NCI-H187 treated with DMSO at 0.1 percent for 48 hours (cell line): ENCODE measurements at regions not wholly inside any gene's neighbourhood (a gene's known extent, or its start where the extent isn't known, plus 50 kb on each side); places are given as distances from the start of the nearest gene placed in this dataset.
"Not testable (repeated sequence)": the region's sequence is repeated elsewhere in the genome, so short reads cannot be mapped to it uniquely, and the experiment has no call there.

ENCODE experiments used
- DNase-seq: peaks from one replicate; lab custom pipeline; 2025; lab: John Stamatoyannopoulos, UW

DNA sequence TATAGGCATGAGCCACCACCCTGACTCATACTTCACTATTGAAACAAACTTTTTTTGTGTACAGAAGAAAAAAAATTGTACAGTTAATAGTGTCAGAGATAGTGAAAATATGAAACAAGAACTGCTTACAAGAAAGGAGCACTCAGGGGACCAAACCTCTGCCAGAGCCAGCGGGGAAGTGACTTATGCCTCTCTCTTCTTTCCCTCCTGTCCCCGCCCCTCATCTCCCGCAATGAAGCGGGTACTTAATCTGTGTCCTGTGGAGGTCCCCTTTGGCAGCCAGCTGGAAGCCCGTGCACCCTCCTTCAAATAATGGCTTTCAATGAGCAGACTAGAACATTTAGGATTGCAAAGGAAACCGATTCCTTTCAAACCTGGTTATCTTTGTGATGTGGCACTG is 51.5 kb downstream of the PPIAL4A start:
- DNase-seq = not testable (repeated sequence)

- not testable (repeated sequence) for DNase-seq
Observed at GRCh38 chr1:120941836-120942217, 52.3 kb downstream of the PPIAL4A start.

DNA sequence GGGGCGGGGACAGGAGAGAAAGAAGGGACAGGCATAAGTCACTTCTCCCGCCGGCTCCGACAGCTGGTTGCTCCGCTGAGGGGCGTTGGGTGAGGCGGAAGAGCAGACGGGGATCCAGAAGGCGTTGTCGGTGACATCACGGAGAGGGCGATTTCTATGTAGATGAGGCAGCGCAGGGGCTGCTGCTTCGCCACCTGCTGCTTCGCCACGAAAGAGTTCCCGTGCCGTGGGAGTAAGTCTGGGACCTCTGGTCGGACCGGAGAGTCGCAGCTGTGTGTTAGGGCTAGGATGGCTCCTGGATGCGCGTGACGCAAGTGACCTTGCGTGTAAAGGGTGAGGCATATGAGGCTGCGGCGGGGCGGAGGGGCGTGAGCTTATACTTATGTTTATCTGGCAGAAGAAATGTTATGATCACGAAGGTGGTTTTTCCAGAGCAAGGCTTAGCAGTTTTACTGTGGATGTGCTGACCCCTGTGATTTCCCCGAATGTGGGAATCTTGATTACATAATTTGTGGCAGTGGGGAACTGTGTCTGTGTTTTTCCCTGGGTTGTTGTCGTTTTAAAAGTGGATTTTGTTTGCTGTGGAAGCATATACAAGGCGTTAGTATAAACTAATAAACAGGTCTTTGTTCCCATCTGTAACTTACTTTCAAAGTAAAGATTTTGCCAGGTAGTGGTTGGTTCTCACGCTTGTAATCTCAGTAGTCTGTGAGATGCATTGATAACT is 52.8 kb downstream of the PPIAL4A start:
- peak; percentile 5 for DNase-seq

GRCh38 chr1:120942945-120943319 is 53.4 kb downstream of the PPIAL4A start:
- not testable (repeated sequence) for DNase-seq

GRCh38 chr1:120944691-120945090 is 55.1 kb downstream of the PPIAL4A start:
- DNase-seq = not testable (repeated sequence)

GRCh38 chr1:120945122-120945521 is 55.6 kb downstream of the PPIAL4A start:
- DNase-seq = not testable (repeated sequence)

DNA sequence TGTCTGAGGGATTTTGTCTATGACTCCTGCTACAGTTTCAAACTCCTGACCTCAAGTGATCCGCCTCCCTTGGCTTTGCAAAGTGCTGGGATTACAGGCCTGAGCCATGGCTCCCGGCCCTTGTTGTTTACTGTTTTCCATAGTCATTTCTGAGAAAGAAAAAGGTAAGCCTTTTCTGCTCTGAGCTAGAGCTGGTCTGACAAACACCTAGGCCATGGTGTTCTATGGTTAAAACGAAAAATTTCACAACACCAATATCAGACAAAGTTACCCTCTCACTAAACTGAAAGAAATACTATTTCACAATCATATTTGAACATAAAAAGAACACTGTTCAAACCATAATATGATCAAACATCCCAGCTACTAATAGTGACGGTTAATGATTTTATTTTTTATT is 57.5 kb downstream of the PPIAL4A start:
- DNase-seq = not testable (repeated sequence)

- DNase-seq = not testable (repeated sequence)
Observed at GRCh38 chr1:120949724-120950123, 60.2 kb downstream of the PPIAL4A start.

DNA sequence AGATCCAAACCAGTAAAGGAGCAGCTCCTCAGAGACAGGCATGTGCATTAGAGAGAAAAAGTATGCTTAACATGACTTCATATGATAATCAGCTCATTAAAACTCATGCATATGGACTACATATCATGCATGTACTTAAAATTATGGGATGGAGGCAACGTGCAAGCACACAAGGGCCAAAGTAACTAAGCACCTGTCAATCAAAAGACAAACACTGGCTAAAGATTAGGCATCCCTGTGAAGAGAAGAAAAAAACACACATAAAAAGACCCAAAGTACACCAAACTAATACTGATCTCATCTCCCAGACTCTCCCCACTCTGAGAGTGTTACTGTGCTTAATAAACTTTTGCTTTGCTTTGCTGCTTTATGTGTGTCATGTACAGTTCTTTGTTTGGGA is 61.1 kb downstream of the PPIAL4A start:
- DNase-seq = not testable (repeated sequence)

- not testable (repeated sequence) for DNase-seq
Observed at GRCh38 chr1:120951100-120951499, 61.5 kb downstream of the PPIAL4A start.

GRCh38 chr1:120952207-120952870 is 62.8 kb downstream of the PPIAL4A start:
- not testable (repeated sequence) for DNase-seq

DNA sequence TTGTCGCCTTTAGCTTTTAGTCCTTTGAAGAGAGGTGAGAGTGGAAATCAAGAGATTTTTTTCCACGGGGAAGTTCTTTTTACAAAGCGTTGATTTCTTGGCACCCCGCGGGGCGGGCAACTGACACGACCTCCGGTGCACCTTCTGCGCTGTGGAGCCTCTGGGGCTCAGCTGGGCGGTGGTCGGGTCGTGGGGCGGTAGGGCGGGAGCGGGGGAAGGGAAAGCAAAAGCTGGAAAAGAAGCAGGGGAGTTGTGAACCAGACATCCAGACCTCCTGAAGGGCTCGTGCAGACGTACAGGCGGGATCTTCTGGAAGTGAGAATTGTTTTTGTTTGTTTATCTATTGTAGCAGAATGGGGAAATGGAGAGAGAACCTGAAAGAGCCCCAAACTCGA is 63.3 kb downstream of the PPIAL4A start:
- DNase-seq = not testable (repeated sequence)

GRCh38 chr1:120954736-120955135 is 65.2 kb downstream of the PPIAL4A start:
- no peak for DNase-seq

GRCh38 chr1:120955961-120956360 is 66.4 kb downstream of the PPIAL4A start:
- not testable (repeated sequence) for DNase-seq

DNA sequence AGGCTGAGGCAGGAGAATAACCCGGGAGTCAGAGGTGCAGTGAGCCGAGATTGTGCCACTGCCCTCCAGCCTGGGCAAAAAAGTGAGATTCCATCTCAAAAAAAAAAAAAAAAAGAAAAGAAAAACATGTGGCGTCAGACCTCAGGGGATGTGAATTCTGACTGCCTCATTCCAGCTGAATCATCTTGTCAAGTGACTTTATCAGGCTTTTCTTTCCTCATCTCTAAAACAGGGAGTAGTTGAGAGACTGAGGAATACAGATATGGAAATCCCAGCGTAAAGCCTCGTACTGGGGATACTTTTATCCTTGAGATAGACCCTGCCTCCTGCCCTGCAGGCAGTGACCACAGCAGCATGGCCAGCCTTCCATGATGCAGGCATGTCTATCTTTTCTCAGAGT is 76.4 kb downstream of the PPIAL4A start:
- DNase-seq = not testable (repeated sequence)

GRCh38 chr1:120972863-120973262 is 83.3 kb downstream of the PPIAL4A start:
- DNase-seq = not testable (repeated sequence)

DNA sequence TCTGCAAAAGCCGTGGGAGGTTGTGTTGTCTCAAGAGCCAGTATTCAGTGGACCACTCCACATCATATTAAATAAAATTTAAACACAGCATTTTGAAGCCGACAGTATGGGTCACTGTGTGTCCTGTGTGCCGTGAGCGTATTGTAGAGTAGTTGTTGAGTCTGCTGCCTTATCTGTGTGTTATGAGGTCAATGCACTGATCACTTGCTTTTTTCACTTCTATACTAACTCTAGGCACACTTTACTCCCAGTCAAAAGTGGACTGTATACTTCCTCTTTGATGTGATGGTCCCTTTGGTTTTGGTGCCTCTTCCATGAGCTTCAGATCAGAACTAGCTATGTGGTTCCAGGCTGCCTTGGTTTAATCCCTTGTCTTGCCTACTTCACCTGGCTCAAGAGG is 84.3 kb downstream of the PPIAL4A start:
- not testable (repeated sequence) for DNase-seq

DNA sequence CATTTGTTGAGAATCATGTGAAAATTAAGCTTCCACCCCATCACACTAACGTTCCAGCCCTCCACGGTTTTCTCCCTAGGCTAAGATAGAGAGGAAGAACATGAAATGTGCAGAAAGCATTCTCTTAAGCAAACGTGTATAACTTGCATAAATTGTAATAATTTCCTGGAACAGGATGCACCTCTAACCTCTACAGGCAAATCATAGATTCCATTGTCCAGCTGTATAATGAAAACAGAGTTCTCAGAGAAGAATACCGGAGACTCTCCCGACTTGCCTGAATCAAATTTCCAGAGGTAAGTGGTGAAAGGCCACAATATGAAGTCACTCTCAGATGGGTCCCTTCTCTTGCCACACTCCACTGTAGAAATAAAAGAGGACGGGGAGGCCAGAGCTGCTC is 87.7 kb downstream of the PPIAL4A start:
- not testable (repeated sequence) for DNase-seq

DNA sequence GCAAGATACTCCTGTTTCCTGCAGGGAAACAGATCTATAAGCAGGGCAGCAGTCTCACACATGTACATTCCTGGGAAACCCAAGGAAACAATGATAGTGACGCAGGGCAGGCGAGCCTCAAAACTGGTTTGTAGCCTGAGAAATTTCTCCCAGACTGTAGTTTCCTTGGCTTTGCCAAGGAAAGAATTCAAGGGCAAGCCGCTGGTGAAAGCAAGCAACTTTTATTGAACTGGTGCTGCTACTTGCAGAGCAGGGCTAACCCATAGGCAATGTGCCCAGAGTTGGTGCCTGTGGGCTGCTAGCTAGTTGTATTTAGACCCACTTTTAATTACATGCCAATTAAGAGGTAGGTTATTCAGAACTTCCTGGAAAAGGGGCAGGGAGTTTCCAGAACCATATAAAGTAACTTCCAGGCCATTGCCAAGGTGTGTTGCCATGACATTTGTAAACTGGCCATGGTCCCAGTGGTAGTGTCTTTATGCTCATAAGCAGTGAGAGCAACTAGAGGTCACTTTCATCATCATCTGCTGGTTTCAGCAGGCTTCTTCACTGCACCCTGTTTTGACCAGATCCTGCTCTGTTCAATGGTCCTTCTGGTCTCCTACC is 92.0 kb downstream of the PPIAL4A start:
- DNase-seq = not testable (repeated sequence)

DNA sequence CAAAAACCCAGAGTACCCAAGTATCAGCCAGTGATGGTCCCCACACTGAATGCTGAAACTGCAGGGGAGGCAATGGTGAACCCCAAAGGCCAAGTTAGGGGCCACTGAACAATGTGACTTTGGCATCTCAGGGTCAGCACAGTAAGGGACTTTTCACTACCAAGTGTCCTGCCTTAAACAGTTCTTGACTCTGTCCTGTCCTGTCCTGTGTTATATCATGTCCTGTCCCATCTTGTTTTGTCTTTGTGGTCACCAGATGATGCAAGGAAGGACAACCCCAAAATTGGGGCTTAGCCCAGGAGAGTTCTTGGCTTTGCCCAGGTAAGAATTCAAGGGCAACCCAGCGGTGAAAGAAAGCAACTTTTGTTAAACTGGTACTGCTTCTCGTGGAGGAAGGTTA is 105.0 kb downstream of the PPIAL4A start:
- DNase-seq = not testable (repeated sequence)

DNA sequence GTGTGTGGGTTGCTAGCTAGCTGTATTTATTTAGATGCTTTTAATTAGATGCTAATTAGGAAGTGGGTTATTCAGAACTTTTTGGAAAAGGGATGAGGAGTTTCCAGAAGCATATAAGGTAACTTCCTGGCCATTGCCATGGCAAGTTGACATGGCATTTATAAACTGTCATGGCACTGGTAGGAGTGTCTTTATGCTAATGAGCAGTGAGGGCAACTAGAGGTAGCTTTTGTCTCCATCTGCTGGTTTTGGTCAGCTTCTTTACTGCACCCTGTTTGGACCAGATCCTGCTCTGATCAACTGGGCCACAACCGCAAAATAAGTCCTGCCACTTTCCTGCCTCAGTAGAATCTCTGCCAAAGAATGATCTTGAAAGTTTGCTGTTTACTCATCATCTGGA is 105.5 kb downstream of the PPIAL4A start:
- DNase-seq = not testable (repeated sequence)

DNA sequence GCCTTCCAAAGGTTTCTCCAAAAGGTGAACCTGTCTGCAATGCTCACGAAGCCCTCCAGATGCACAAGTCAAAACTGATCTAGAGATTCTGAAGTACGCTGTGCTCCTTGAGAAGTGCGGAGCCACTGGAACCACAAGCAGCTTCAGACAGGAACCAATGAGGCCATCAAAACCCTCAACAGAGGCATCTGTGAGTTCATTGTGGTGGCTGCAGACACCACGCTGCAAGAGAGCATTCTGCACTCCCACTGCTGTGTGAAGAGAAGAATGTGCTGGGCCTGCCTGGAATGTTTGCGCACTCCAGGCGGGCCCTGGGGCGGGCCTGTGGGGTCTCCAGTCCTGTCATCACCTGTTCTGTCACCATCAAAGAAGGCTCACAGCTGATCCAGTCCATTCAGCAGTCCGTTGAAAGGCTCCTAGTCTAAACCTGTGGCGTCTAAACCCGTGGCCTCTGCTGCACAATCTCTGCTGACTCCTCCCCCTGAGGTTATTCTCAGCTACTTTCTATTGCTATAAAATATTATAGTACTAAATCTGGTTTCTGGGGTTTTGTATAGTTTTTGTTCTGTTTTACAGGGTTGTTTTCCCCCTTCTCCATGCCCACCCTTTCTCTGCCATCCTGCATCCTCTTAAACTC is 111.6 kb downstream of the PPIAL4A start:
- DNase-seq = not testable (repeated sequence)

- not testable (repeated sequence) for DNase-seq
Observed at GRCh38 chr1:121003230-121003629, 113.7 kb downstream of the PPIAL4A start.
